Stimulated activated CD8-positive, alpha-beta memory T cell treated with anti-CD3 and anti-CD28 coated beads, Interleukin-4, amount 100 ng/mL, for 1 hour (primary cell): ENCODE measurements at regions not wholly inside any gene's neighbourhood (a gene's known extent, or its start where the extent isn't known, plus 50 kb on each side); places are given as distances from the start of the nearest gene placed in this dataset.
"Not testable (repeated sequence)": the region's sequence is repeated elsewhere in the genome, so short reads cannot be mapped to it uniquely, and the experiment has no call there.

Experiments used
- DNase-seq, 2 donors: peaks; one replicate each; pipeline ENCODE4 v3.0.0-alpha.2; 2020; ENCODE audit warnings: low read depth in 2 of 2, low spot score in 1 of 2

- no peak for DNase-seq
These were observed 210.9 kb upstream of the NRIP1 start for GRCh38 chr21:15275615-15276235.

- DNase-seq, result no peak
These were observed 211.4 kb upstream of the NRIP1 start for GRCh38 chr21:15276243-15276642.

GRCh38 chr21:15277466-15277865, 212.7 kb upstream of the NRIP1 start:
- DNase-seq, result no peak

GRCh38 chr21:15278279-15278678, 213.5 kb upstream of the NRIP1 start:
- DNase-seq, result no peak

- DNase-seq, result no peak
These were observed 214.1 kb upstream of the NRIP1 start for GRCh38 chr21:15278851-15279250.

- DNase-seq, result no peak
These were observed 214.7 kb upstream of the NRIP1 start for GRCh38 chr21:15279482-15279881.

GRCh38 chr21:15281714-15282113, 216.9 kb upstream of the NRIP1 start:
- no peak for DNase-seq

GRCh38 chr21:15282665-15283064, 217.9 kb upstream of the NRIP1 start:
- DNase-seq, result no peak

GRCh38 chr21:15283138-15283537, 218.3 kb upstream of the NRIP1 start:
- DNase-seq, result no peak

- no peak for DNase-seq
These were observed 219.0 kb upstream of the NRIP1 start for GRCh38 chr21:15283789-15284188.

- DNase-seq, result no peak
These were observed 220.8 kb upstream of the NRIP1 start for GRCh38 chr21:15285556-15285955.

GRCh38 chr21:15289246-15289645, 224.4 kb upstream of the NRIP1 start:
- no peak for DNase-seq

GRCh38 chr21:15289896-15290841, 225.4 kb upstream of the NRIP1 start:
- DNase-seq, result no peak

- no peak for DNase-seq
These were observed 226.9 kb upstream of the NRIP1 start for GRCh38 chr21:15291621-15292266.

- no peak for DNase-seq
These were observed 228.4 kb upstream of the NRIP1 start for GRCh38 chr21:15293240-15293639.

- no peak for DNase-seq
These were observed 231.1 kb upstream of the NRIP1 start for GRCh38 chr21:15295875-15296274.

- DNase-seq, result no peak
These were observed 233.0 kb upstream of the NRIP1 start for GRCh38 chr21:15297824-15298223.

GRCh38 chr21:15298306-15298705, 233.5 kb upstream of the NRIP1 start:
- DNase-seq, result no peak

- DNase-seq, result not testable (repeated sequence)
These were observed 234.0 kb upstream of the NRIP1 start for GRCh38 chr21:15298755-15299154.

- DNase-seq, result no peak
These were observed 235.3 kb upstream of the NRIP1 start for GRCh38 chr21:15300131-15300530.

- DNase-seq, result no peak
These were observed 236.2 kb upstream of the NRIP1 start for GRCh38 chr21:15301014-15301413.

- DNase-seq, result no peak
These were observed 236.9 kb upstream of the NRIP1 start for GRCh38 chr21:15301736-15302135.
